ENCODE measurements at regions not wholly inside any gene's neighbourhood (a gene's known extent, or its start where the extent isn't known, plus 50 kb on each side); places are given as distances from the start of the nearest gene placed in this dataset.
"Not testable (repeated sequence)": the region's sequence is repeated elsewhere in the genome, so short reads cannot be mapped to it uniquely, and the experiment has no call there.

- Mint-ChIP-seq H3K4me1 (peaks cover 5% of the 10 kb centered on the region), H3K27ac (peak overlapping the region; percentile 39), H3K27me3 (peaks cover 26% of the 10 kb centered on the region), H3K4me3 (no peak overlapping the region), H3K36me3 (ENCODE audit: low read depth) (peaks cover 4% of the 10 kb centered on the region)
- DNase-seq (no peak), ATAC-seq (no peak)
- no peaks in the 10 kb centered on the region for H3K9me3 ChIP-seq (ENCODE audit: control insufficient read depth, low read length, poor library complexity, severe bottlenecking)
Observed at GRCh38 chr7:149638566-149639320, 134.6 kb downstream of the ZNF467 start.

- H3K4me3 Mint-ChIP-seq: no peak overlapping the region
- H3K9me3 ChIP-seq (ENCODE audit: control insufficient read depth, low read length, poor library complexity, severe bottlenecking): no peaks in the 10 kb centered on the region
- H3K4me1 Mint-ChIP-seq: peaks cover 5% of the 10 kb centered on the region
- DNase-seq (no peak), ATAC-seq (no peak)
- H3K36me3 Mint-ChIP-seq (ENCODE audit: low read depth): peaks cover 4% of the 10 kb centered on the region
- no peak overlapping the region for H3K27ac Mint-ChIP-seq
- H3K27me3 Mint-ChIP-seq: peaks cover 26% of the 10 kb centered on the region
Observed at GRCh38 chr7:149637911-149638565, 135.3 kb downstream of the ZNF467 start.

- Mint-ChIP-seq H3K36me3 (ENCODE audit: low read depth) (peaks cover 4% of the 10 kb centered on the region), H3K27ac (no peak overlapping the region), H3K4me1 (peaks cover 5% of the 10 kb centered on the region), H3K4me3 (no peak overlapping the region), H3K27me3 (peaks cover 26% of the 10 kb centered on the region)
- DNase-seq: no peak
- ATAC-seq: no peak
- H3K9me3 ChIP-seq (ENCODE audit: control insufficient read depth, low read length, poor library complexity, severe bottlenecking): no peaks in the 10 kb centered on the region
Observed at GRCh38 chr7:149635561-149636329, 137.6 kb downstream of the ZNF467 start.

GRCh38 chr7:149633976-149634945 is 136.7 kb upstream of the ZNF746 start:
- H3K27me3 Mint-ChIP-seq: peaks cover 22% of the 10 kb centered on the region
- no peak overlapping the region for H3K27ac Mint-ChIP-seq
- peaks cover 4% of the 10 kb centered on the region for H3K36me3 Mint-ChIP-seq (ENCODE audit: low read depth)
- H3K4me1 Mint-ChIP-seq: peaks cover 5% of the 10 kb centered on the region
- no peak for ATAC-seq
- DNase-seq: no peak
- H3K4me3 Mint-ChIP-seq: no peak overlapping the region
- H3K9me3 ChIP-seq (ENCODE audit: control insufficient read depth, low read length, poor library complexity, severe bottlenecking): no peaks in the 10 kb centered on the region

- not testable (repeated sequence) for H3K36me3 Mint-ChIP-seq (ENCODE audit: low read depth); H3K4me3 Mint-ChIP-seq; DNase-seq; H3K27ac Mint-ChIP-seq; H3K9me3 ChIP-seq (ENCODE audit: control insufficient read depth, low read length, poor library complexity, severe bottlenecking); H3K4me1 Mint-ChIP-seq; ATAC-seq
- H3K27me3 Mint-ChIP-seq: peaks cover 20% of the 10 kb centered on the region
Observed at GRCh38 chr7:149628361-149629149, 130.9 kb upstream of the ZNF746 start.

GRCh38 chr7:149627911-149628310 is 130.3 kb upstream of the ZNF746 start:
- Mint-ChIP-seq H3K4me3 (no peak overlapping the region), H3K27ac (no peak overlapping the region), H3K27me3 (peaks cover 20% of the 10 kb centered on the region), H3K4me1 (peaks cover 12% of the 10 kb centered on the region), H3K36me3 (ENCODE audit: low read depth) (peaks cover 2% of the 10 kb centered on the region)
- ATAC-seq (no peak), DNase-seq (no peak)
- H3K9me3 ChIP-seq (ENCODE audit: control insufficient read depth, low read length, poor library complexity, severe bottlenecking): no peaks in the 10 kb centered on the region

GRCh38 chr7:149626972-149627371 is 129.4 kb upstream of the ZNF746 start:
- Mint-ChIP-seq H3K36me3 (ENCODE audit: low read depth) (peaks cover 2% of the 10 kb centered on the region), H3K4me1 (peaks cover 20% of the 10 kb centered on the region), H3K27ac (no peak overlapping the region), H3K4me3 (no peak overlapping the region), H3K27me3 (peaks cover 20% of the 10 kb centered on the region)
- DNase-seq (no peak), ATAC-seq (no peak)
- H3K9me3 ChIP-seq (ENCODE audit: control insufficient read depth, low read length, poor library complexity, severe bottlenecking): no peaks in the 10 kb centered on the region

- H3K4me3 Mint-ChIP-seq: peak overlapping the region; percentile 28
- ATAC-seq (no peak), DNase-seq (no peak)
- no peaks in the 10 kb centered on the region for H3K9me3 ChIP-seq (ENCODE audit: control insufficient read depth, low read length, poor library complexity, severe bottlenecking)
- H3K4me1 Mint-ChIP-seq: peaks cover 26% of the 10 kb centered on the region
- H3K27me3 Mint-ChIP-seq: peaks cover 20% of the 10 kb centered on the region
- no peak overlapping the region for H3K27ac Mint-ChIP-seq
- peaks cover 2% of the 10 kb centered on the region for H3K36me3 Mint-ChIP-seq (ENCODE audit: low read depth)
Observed at GRCh38 chr7:149625947-149626392, 128.4 kb upstream of the ZNF746 start.

- ATAC-seq (peak; percentile 13), DNase-seq (peak; percentile 22 to 49 (median 31))
- Mint-ChIP-seq H3K4me3 (peak overlapping the region; percentile 94), H3K27ac (no peak overlapping the region), H3K27me3 (peaks cover 20% of the 10 kb centered on the region), H3K36me3 (ENCODE audit: low read depth) (peaks cover 4% of the 10 kb centered on the region), H3K4me1 (peaks cover 28% of the 10 kb centered on the region)
- H3K9me3 ChIP-seq (ENCODE audit: control insufficient read depth, low read length, poor library complexity, severe bottlenecking): no peaks in the 10 kb centered on the region
Observed at GRCh38 chr7:149625340-149625946, 127.8 kb upstream of the ZNF746 start.

- H3K4me3 Mint-ChIP-seq: peak overlapping the region; percentile 94
- peak; percentile 88 to 90 (median 88) for DNase-seq
- H3K9me3 ChIP-seq (ENCODE audit: control insufficient read depth, low read length, poor library complexity, severe bottlenecking): no peaks in the 10 kb centered on the region
- peak; percentile 93 for ATAC-seq
- H3K36me3 Mint-ChIP-seq (ENCODE audit: low read depth): peaks cover 4% of the 10 kb centered on the region
- peaks cover 20% of the 10 kb centered on the region for H3K27me3 Mint-ChIP-seq
- H3K27ac Mint-ChIP-seq: peak overlapping the region; percentile 93
- peaks cover 28% of the 10 kb centered on the region for H3K4me1 Mint-ChIP-seq
Observed at GRCh38 chr7:149624419-149625339, 127.1 kb upstream of the ZNF746 start.

- DNase-seq (peak; percentile 19 to 36 (median 25)), ATAC-seq (peak; percentile 26)
- Mint-ChIP-seq H3K4me3 (peak overlapping the region; percentile 97), H3K27me3 (peaks cover 20% of the 10 kb centered on the region), H3K36me3 (ENCODE audit: low read depth) (peaks cover 4% of the 10 kb centered on the region), H3K4me1 (peaks cover 28% of the 10 kb centered on the region), H3K27ac (peak overlapping the region; percentile 93)
- H3K9me3 ChIP-seq (ENCODE audit: control insufficient read depth, low read length, poor library complexity, severe bottlenecking): no peaks in the 10 kb centered on the region
Observed at GRCh38 chr7:149624006-149624405, 126.4 kb upstream of the ZNF746 start.

Data from T-helper 17 cell (primary cell).